ENCODE measurements at regions not wholly inside any gene's neighbourhood (a gene's known extent, or its start where the extent isn't known, plus 50 kb on each side); places are given as distances from the start of the nearest gene placed in this dataset.
"Not testable (repeated sequence)": the region's sequence is repeated elsewhere in the genome, so short reads cannot be mapped to it uniquely, and the experiment has no call there.

- no peak for DNase-seq (ENCODE audit: extremely low spot score)
- no peak for TF ChIP-seq CTCF (IDR thresholded peaks at IDR 0.05; ENCODE audit: control extremely low read depth, extremely low read depth, low read depth, missing control alignments)
- CTCF ChIA-PET = no interaction called here
- POLR2A ChIA-PET = no interaction called here
These were observed 815.5 kb downstream of the EPHA4 start for GRCh38 chr2:220756653-220757052.

GRCh38 chr2:220758376-220758775 is 813.7 kb downstream of the EPHA4 start:
- DNase-seq (ENCODE audit: extremely low spot score); CTCF ChIA-PET; POLR2A ChIA-PET: not testable (repeated sequence)

DNA sequence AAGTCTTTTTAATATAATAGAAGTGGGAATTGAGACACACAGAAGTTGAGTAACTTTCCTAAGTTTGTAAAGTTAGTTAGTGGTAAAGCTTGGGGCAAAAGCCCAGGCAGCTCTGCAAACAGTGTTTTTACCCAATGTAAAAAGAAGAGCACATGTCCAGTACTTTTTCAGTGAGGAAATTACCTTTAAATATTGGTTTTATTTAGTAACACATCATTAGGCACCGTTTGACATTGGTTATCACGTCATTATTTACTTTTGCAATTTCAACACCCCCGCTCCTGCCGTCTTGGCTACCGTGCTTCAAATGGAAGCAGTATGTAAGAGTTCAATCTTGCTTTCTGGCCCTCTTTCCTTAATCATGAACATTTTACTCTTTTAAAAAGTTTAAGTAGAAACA is 807.9 kb downstream of the EPHA4 start:
- TF ChIP-seq CTCF (IDR thresholded peaks at IDR 0.05; ENCODE audit: control extremely low read depth, extremely low read depth, low read depth, missing control alignments) = no peak
- POLR2A ChIA-PET = no interaction called here
- CTCF ChIA-PET = interaction anchor here (2.6 kb wide), 1 partner anchor 10 kb away, joined by 6 read pairs; no protein-coding TSS in a partner anchor
- DNase-seq (ENCODE audit: extremely low spot score) = no peak

DNA sequence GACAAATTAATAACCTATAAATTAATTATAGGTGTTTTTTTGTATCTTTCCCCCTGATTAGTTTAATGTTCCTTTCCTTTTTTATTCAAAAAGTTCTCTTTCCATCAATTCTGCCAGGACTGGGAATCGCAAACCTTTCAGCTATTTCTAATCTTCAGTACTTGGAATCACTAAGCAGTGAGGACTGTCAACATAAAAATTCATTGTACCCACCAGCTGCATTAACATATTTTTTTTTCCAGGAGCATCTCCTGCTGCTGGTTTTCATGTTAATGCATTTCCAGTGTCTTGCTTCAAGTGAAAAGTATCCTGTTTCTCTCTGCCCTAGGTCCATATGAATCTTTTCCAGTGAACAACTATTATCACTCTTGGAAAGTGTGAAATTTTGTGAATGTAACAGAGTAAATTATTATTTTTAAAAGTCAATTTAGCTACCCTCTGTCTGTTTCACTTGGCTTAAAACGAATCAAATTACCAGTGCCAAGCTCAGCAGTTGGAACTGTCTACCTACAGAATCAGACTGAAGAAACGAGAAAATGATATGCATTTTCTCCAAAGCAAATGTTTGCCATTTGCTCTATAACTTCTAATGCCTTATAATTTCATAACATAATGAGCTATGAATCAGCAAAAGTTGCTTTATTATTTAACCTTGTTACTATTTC is 804.4 kb downstream of the EPHA4 start:
- POLR2A ChIA-PET = no interaction called here
- TF ChIP-seq CTCF (IDR thresholded peaks at IDR 0.05; ENCODE audit: control extremely low read depth, extremely low read depth, low read depth, missing control alignments) = no peak
- no peak for DNase-seq (ENCODE audit: extremely low spot score)
- CTCF ChIA-PET = interaction anchor here (1.5 kb wide), 1 partner anchor 10 kb away, joined by 4 read pairs; no protein-coding TSS in a partner anchor

DNA sequence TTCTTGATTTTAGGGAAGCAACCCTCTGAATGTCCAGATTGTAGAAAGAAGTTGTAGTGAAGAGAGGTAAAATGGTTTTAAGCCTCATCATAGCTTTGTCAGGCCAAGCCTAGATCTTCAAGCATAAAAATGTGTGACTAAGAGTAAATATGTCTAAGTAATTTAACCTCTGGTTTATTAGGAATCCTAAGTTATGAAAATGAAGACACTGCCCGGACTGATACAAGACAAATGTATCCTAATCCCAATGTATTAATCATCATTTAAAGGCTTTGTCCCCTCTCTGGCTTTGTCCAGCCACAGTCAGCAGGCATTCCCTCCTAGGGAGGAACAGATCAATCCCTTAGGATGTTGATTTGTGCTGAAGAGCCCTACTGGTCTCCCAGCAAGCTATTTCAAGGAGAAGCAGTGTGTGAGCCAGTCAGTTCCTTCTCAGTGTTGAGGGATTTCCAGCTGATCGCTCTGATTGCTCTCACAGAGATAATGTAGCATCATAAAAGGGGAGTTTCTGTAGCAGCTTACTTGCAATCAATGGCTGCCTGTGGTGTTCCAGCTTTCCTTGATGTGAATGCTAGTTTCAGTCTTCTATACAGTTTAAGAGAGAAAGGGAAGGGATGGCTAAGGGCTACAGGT is 796.1 kb downstream of the EPHA4 start:
- DNase-seq (ENCODE audit: extremely low spot score) = no peak
- ChIA-PET POLR2A (no interaction called here), CTCF (interaction anchor here (1.6 kb wide), 1 partner anchor 10 kb away, joined by 3 read pairs; no protein-coding TSS in a partner anchor)
- no peak for TF ChIP-seq CTCF (IDR thresholded peaks at IDR 0.05; ENCODE audit: control extremely low read depth, extremely low read depth, low read depth, missing control alignments)

DNA sequence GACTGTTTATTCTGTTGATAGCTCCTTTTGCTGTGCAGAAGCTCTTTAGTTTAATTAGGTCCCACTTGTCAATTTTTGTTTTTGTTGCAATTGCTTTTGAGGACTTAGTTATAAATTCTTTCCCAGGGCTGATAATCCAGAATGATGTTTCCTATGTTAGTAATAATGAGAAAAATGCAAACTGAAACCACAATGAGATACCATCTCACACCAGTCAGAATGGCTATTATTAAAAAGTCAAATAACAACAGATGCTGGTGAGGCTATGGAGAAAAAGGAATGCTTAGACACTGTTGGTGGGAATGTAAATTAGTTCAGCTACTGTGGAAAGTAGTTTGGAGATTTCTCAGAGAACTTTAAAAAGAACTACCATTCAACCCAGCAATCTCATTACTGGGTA is 793.0 kb downstream of the EPHA4 start:
- CTCF ChIA-PET; POLR2A ChIA-PET; DNase-seq (ENCODE audit: extremely low spot score): not testable (repeated sequence)

DNA sequence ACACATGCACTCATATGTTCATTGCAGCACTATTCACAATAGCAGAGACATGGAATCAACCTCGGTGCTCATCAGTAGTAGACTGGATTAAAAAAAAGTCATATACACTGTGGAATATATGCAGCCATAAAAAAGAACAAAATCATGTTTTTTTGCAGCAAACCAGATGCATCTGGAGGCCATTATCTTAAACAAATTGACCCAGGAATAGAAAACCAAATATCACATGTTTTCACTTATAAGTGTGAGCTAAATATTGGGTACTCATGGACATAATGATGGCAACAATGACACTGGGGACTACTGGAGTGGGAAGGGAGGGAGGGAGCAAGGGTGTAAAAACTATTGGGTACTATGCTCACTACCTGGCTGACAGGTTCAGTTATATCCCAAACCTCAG is 792.6 kb downstream of the EPHA4 start:
- POLR2A ChIA-PET = no interaction called here

More for the DNA sequence above, 792.6 kb downstream of the EPHA4 start:
- DNase-seq (ENCODE audit: extremely low spot score) = no peak
- no peak for TF ChIP-seq CTCF (IDR thresholded peaks at IDR 0.05; ENCODE audit: control extremely low read depth, extremely low read depth, low read depth, missing control alignments)
- CTCF ChIA-PET = no interaction called here

All from GM10248 (cell line).